ENCODE measurements at regions not wholly inside any gene's neighbourhood (a gene's known extent, or its start where the extent isn't known, plus 50 kb on each side); places are given as distances from the start of the nearest gene placed in this dataset.
A peak's percentile ranks its signal among the peaks of the same experiment; 100 is the strongest.

- peak; percentile 59 for DNase-seq (ENCODE audit: low read depth)
These were observed 56.1 kb downstream of the KCNRG start for GRCh38 chr13:50071379-50071778.

- peak; percentile 50 for DNase-seq (ENCODE audit: low read depth)
These were observed 57.4 kb downstream of the KCNRG start for GRCh38 chr13:50072676-50073075.

GRCh38 chr13:50073340-50073739 is 58.1 kb downstream of the KCNRG start:
- DNase-seq (ENCODE audit: low read depth): peak; percentile 33

- DNase-seq (ENCODE audit: low read depth): peak; percentile 27
These were observed 59.6 kb downstream of the KCNRG start for GRCh38 chr13:50074843-50075242.

- peak; percentile 56 for DNase-seq (ENCODE audit: low read depth)
These were observed 60.4 kb downstream of the KCNRG start for GRCh38 chr13:50075619-50076097.

- DNase-seq (ENCODE audit: low read depth): peak; percentile 50
These were observed 62.2 kb downstream of the KCNRG start for GRCh38 chr13:50077431-50077830.

GRCh38 chr13:50078231-50078894 is 63.1 kb downstream of the KCNRG start:
- DNase-seq (ENCODE audit: low read depth): peak; percentile 50

- DNase-seq (ENCODE audit: low read depth): peak; percentile 47
These were observed 63.8 kb downstream of the KCNRG start for GRCh38 chr13:50078895-50079654.

- DNase-seq (ENCODE audit: low read depth): no peak
These were observed 64.5 kb downstream of the KCNRG start for GRCh38 chr13:50079655-50080202.

- DNase-seq (ENCODE audit: low read depth): peak; percentile 74
These were observed 65.1 kb downstream of the KCNRG start for GRCh38 chr13:50080203-50080910.

GRCh38 chr13:50080911-50081678 is 65.9 kb downstream of the KCNRG start:
- peak; percentile 62 for DNase-seq (ENCODE audit: low read depth)

GRCh38 chr13:50081679-50082425 is 66.6 kb downstream of the KCNRG start:
- DNase-seq (ENCODE audit: low read depth): peak; percentile 100

GRCh38 chr13:50082426-50083281 is 67.4 kb downstream of the KCNRG start:
- DNase-seq (ENCODE audit: low read depth): peak; percentile 72

GRCh38 chr13:50085063-50085462 is 69.8 kb downstream of the KCNRG start:
- DNase-seq (ENCODE audit: low read depth): peak; percentile 66

- no peak for DNase-seq (ENCODE audit: low read depth)
These were observed 74.4 kb downstream of the KCNRG start for GRCh38 chr13:50089633-50090032.

GRCh38 chr13:50090211-50090610 is 75.0 kb downstream of the KCNRG start:
- no peak for DNase-seq (ENCODE audit: low read depth)

- DNase-seq (ENCODE audit: low read depth): no peak
These were observed 79.5 kb downstream of the KCNRG start for GRCh38 chr13:50094615-50095293.

GRCh38 chr13:50098693-50099092 is 83.4 kb downstream of the KCNRG start:
- no peak for DNase-seq (ENCODE audit: low read depth)

- no peak for DNase-seq (ENCODE audit: low read depth)
These were observed 84.2 kb downstream of the KCNRG start for GRCh38 chr13:50099473-50099872.

Data from myocyte (in vitro differentiated cells).